ENCODE measurements at regions not wholly inside any gene's neighbourhood (a gene's known extent, or its start where the extent isn't known, plus 50 kb on each side); places are given as distances from the start of the nearest gene placed in this dataset.
"Not testable (repeated sequence)": the region's sequence is repeated elsewhere in the genome, so short reads cannot be mapped to it uniquely, and the experiment has no call there.

DNA sequence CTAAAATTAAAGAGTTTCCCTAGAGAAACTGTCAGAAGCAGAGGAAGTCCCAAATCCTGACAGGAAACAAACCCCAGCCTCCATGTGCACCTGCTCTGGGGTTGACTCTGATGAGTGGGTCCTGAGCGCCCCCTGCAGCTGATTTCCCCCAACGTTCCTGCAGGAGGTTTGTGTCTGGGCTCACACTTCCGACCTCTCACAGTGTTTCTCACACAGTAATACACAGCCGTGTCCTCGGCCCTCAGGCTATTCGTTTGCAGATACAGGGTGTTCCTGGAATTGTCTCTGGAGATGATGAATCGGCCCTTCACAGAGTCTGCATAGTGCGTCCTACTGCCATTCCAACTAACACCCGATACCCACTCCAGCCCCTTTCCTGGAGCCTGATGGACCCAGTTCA is 862.8 kb downstream of the TMEM121 start:
- TF ChIP-seq GATA2 (IDR thresholded peaks at IDR 0.05; ENCODE audit: insufficient read depth, insufficient read length, low read depth, low read length); POLR2A (IDR thresholded peaks at IDR 0.05; ENCODE audit: low read depth, low read length): not testable (repeated sequence)

All from endothelial cell of umbilical vein (primary cell).